Amniotic epithelial cell (primary cell): ENCODE measurements at regions not wholly inside any gene's neighbourhood (a gene's known extent, or its start where the extent isn't known, plus 50 kb on each side); places are given as distances from the start of the nearest gene placed in this dataset.

Experiments
- DNase-seq: peaks from one replicate; pipeline ENCODE4 v3.0.0-alpha.2; 2010; ENCODE audit warnings: low read depth

GRCh38 chr9:108496846-108497245, 358.9 kb downstream of the ACTL7B start:
- no peak for DNase-seq

- DNase-seq, result no peak
Observed at GRCh38 chr9:108489567-108489966, 366.2 kb downstream of the ACTL7B start.

GRCh38 chr9:108486831-108487230, 369.0 kb downstream of the ACTL7B start:
- peak; percentile 65 for DNase-seq

- no peak for DNase-seq
Observed at GRCh38 chr9:108484468-108484867, 371.3 kb downstream of the ACTL7B start.

GRCh38 chr9:108483676-108484075, 372.1 kb downstream of the ACTL7B start:
- DNase-seq, result no peak

GRCh38 chr9:108479989-108480652, 375.7 kb downstream of the ACTL7B start:
- no peak for DNase-seq

GRCh38 chr9:108478431-108479332, 377.1 kb downstream of the ACTL7B start:
- peak; percentile 94 for DNase-seq

GRCh38 chr9:108477529-108478006, 378.2 kb downstream of the ACTL7B start:
- peak; percentile 78 for DNase-seq

GRCh38 chr9:108476574-108476973, 379.2 kb downstream of the ACTL7B start:
- no peak for DNase-seq

- no peak for DNase-seq
Observed at GRCh38 chr9:108475813-108476212, 380.0 kb downstream of the ACTL7B start.

GRCh38 chr9:108474356-108474755, 381.4 kb downstream of the ACTL7B start:
- peak; percentile 13 for DNase-seq

GRCh38 chr9:108473209-108474112, 382.3 kb downstream of the ACTL7B start:
- DNase-seq, result peak; percentile 41

GRCh38 chr9:108469654-108470053, 386.1 kb downstream of the ACTL7B start:
- DNase-seq, result peak; percentile 11

GRCh38 chr9:108468364-108468763, 387.4 kb downstream of the ACTL7B start:
- DNase-seq, result peak; percentile 48

GRCh38 chr9:108467653-108468324, 388.0 kb downstream of the ACTL7B start:
- DNase-seq, result peak; percentile 7

- no peak for DNase-seq
Observed at GRCh38 chr9:108467161-108467560, 388.6 kb downstream of the ACTL7B start.

GRCh38 chr9:108466304-108466703, 389.5 kb downstream of the ACTL7B start:
- no peak for DNase-seq

- no peak for DNase-seq
Observed at GRCh38 chr9:108463932-108464606, 391.7 kb downstream of the ACTL7B start.

GRCh38 chr9:108456903-108457302, 398.9 kb downstream of the ACTL7B start:
- no peak for DNase-seq

- DNase-seq, result no peak
Observed at GRCh38 chr9:108445431-108446071, 410.2 kb downstream of the ACTL7B start.
